Motor neuron (in vitro differentiated cells): ENCODE measurements at regions not wholly inside any gene's neighbourhood (a gene's known extent, or its start where the extent isn't known, plus 50 kb on each side); places are given as distances from the start of the nearest gene placed in this dataset.
"Not testable (repeated sequence)": the region's sequence is repeated elsewhere in the genome, so short reads cannot be mapped to it uniquely, and the experiment has no call there.

ENCODE experiments used
- ATAC-seq, 8 experiments: fragments of 200-7000 bp; cut with Tn5 transposase; replicated peaks in 6 of 8; 2 replicates each; pipeline ENCODE4 v1.8.0; 2021; ENCODE audit warnings: mild to moderate bottlenecking in 8 of 8, moderate library complexity in 8 of 8
- H3K27ac ChIP-seq, 2 donors: fragments of 250-450 bp; sonication (Bioruptor Pico); 2 replicates each; pipeline ENCODE4 v1.9.0; 2021; ENCODE audit warnings: antibody characterized with exemption in 2 of 2, mild to moderate bottlenecking in 2 of 2, moderate library complexity in 1 of 2
- H3K4me1 ChIP-seq, 2 donors: fragments of 250-450 bp; sonication (Bioruptor Pico); replicated peaks in 1 of 2; 2 replicates each; pipeline ENCODE4 v1.6.1; 2021; ENCODE audit warnings: antibody characterized with exemption in 2 of 2, mild to moderate bottlenecking in 2 of 2, moderate library complexity in 1 of 2
- H3K4me3 ChIP-seq, 5 donors: fragments of 250-450 bp; sonication (Bioruptor Pico); 2 replicates each; pipeline ENCODE4 v1.9.0; 2021; ENCODE audit warnings: antibody characterized with exemption in 5 of 5, mild to moderate bottlenecking in 5 of 5, moderate library complexity in 4 of 5
- WGBS, 10 experiments: fragments of 450-650 bp; shearing (Covaris generic); methylation state at CpG; one replicate each; pipeline ENCODE4 v1.0.0; 2022; 5-methylcytosine and 5-hydroxymethylcytosine counted together
- in situ Hi-C, 9 experiments: fragments of 400-800 bp; cut with MboI; loops; one replicate each; pipeline ENCODE4 v1.15.0; 2021; ENCODE audit warnings: low sequenced_read_pairs in 9 of 9, low pct_unique_long_range_greater_than_20kb in 2 of 9; ENCODE audit not compliant: unreplicated experiment in 9 of 9

DNA sequence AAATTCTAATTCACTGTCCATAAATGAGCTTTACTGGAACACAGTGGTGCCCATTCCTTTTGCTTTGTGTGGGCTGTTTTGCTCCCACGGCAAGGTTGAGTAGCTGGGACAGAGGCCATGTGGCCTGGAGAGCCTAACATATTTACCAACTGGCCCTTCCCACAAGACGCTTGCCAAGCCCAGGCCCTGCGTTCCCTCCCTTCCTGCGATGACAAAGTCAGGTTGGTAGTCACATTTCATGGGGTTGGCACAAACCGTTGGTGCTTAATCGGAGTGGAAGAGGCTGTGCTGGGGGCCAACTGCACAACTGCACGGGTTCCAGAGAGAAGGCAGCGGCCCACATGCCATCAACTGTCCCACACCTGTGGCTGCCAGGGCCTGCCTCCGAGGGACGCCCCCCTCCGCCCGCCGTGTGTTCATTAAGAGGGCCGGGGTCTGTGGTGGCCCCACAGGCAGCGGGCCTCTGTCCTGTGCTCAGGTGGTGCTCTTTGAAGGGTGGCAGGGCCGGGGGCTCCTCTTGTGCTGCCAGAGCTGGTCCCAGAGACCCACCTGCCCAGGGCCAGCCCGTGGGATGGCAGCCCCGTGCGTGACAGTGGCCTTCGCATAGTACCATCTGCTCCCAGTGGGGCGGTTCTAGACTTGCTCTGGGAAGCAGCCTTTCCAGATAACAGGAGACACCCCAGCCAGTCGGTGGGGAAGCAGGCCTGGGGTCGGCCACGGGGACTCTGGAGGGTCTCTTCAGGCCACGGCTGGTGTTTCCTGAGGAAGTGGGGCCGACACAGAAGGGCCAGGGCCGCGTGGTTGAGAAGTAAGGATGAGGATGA, 81.5 kb upstream of the CLDN5 start:
- Histone ChIP-seq H3K27ac (no peak overlapping the region), H3K4me3 (no peak overlapping the region), H3K4me1 (peaks cover 0 to 15% of the 10 kb centered on the region in 2 donors)
- no peak for ATAC-seq
- WGBS, 10 experiments = 37 to 100% (median 76%) methylated on average over 1 to 15 of the region's 28 CpGs; no CpG with 5 or more reads in 3 of the 10 experiments
- in situ Hi-C loops = loop anchor here in 1 of 9 experiments (25.0 kb wide), 1 partner anchor 143 kb away; no protein-coding TSS in a partner anchor

DNA sequence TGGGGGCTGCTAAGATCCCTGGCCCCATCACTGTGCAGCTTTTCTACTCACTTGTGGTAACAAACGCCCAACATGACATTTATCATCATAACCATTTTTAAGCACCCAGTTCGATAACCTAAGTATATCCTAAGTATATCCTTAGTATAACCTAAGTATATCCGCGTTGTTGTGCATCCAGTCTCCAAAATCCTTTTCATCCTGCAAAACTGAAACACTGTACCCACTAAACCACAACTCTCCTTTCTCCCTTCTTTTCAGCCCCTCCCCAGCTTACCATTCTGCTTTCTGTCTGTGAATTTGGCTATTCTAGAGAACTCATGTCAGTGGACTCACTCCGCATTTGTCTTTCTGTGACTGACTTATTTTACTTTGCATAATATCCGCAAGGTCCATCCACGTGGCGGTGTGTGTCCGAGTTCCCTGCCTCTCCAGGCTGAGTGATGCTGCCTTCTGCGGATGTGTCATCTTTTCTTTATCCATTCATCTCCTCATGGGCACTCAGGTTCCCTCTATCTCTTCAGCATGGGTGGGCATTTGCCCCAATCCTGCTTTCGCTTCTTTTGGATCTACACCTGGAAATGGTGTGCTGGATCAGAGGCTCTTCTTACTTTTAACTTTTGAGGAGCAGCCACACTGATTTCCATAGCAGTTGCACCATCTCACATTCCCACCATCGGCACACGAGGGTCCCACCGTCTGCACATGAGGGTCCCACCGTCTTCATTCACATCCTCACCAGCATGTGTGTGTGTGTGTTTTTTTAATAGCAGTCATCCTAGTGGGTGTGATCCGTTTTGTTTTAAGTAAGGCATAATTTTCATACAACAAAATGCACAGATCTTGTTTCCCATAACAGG, 82.4 kb upstream of the CLDN5 start:
- in situ Hi-C loops = loop anchor here in 1 of 9 experiments (25.0 kb wide), 1 partner anchor 144 kb away; no protein-coding TSS in a partner anchor
- H3K4me1 ChIP-seq = peaks cover 0 to 15% of the 10 kb centered on the region in 2 donors
- H3K4me3 ChIP-seq = no peak overlapping the region
- no peak for ATAC-seq
- H3K27ac ChIP-seq = peak overlapping the region in 1 of 2 donors; percentile 20
- WGBS, 10 experiments = 40 to 96% (median 77%) methylated on average over 5 to 11 of the region's 16 CpGs

DNA sequence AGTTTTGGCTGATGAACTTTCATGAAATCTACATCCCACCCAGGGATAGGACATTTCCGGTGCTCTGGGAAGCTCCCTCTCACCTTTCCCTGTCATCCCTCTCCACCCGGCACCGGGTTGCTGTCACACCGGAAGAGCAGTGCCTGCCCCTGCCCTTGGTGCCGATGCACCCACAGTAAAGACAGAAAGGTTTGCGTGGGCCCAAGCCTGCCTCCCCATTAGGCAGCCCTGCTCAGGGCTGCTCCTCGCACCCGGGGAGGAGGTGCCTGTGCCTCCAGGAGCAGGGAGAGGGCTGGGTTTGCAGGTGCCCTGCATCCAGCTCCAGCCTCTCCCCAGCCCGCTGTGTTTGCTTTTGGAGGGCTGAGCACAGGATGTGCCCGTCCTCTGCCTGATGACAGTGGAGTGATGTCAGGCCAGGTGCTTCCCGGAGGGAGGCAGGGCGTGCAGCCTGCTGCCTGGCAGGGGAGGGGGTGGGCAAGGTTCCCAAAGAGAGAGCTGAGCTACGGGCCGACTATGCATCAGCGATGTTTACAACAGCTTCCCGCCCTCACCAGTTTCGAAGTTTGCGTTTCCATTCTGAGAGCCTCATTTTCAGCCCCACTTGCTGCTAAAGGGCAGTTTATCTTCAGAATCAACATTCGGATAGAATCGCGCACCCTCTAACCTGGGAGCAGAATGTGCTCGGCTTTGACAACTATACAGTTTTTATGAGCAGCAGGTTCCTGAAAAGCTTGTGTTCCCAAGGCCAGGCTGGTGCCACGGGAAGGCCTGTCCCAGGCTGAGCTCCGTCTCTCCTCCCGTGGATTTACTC, 83.2 kb upstream of the CLDN5 start:
- in situ Hi-C loops = loop anchor here in 1 of 9 experiments (25.0 kb wide), 1 partner anchor 145 kb away; no protein-coding TSS in a partner anchor
- peak overlapping the region in 1 of 2 donors; percentile 65 for H3K27ac ChIP-seq
- peaks cover 0 to 15% of the 10 kb centered on the region in 2 donors for H3K4me1 ChIP-seq
- WGBS, 10 experiments = 19 to 87% (median 58%) methylated on average over 2 to 15 of the region's 25 CpGs; no CpG with 5 or more reads in 1 of the 10 experiments
- peak; percentile 57 to 91 (median 81) for ATAC-seq
- H3K4me3 ChIP-seq = no peak overlapping the region

DNA sequence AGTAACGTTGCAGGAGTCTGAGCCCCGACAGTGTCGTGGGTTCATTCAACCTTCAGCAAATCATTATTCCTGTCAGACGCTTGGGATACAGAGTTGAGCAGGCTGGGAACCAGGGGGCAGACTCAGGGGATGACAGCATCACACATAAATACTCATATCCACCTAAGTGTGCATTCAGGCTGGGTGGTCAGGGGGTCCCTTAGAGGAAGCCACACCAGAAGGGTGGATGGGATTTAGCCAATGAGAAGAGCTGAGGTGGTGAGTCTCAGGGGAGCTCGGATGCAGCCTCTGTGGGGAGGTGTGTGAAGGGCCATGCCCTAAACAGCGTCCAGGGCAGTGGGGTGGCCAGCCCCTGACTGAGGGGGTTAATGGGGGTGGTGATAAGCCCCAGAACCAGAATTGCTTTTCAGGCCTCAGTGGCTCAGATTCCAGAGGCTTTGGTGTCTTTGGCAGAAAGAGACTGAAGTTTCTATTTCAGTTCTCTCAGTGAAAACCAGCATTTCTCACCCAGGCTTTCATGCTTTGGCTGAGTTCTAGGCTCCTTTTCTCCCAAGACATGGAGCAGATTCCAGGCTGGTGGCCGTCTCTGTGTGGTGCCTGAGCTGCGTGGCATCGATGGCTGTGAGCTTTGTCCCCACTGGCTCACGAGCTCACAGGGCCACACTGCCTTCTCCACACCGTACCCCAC, 83.9 kb upstream of the CLDN5 start:
- peak overlapping the region in 1 of 2 donors; percentile 65 for H3K27ac ChIP-seq
- in situ Hi-C loops = loop anchor here in 1 of 9 experiments (25.0 kb wide), 1 partner anchor 146 kb away; no protein-coding TSS in a partner anchor
- 25 to 77% (median 56%) methylated on average over 2 to 5 of the region's 11 CpGs; no CpG with 5 or more reads in 3 of the 10 experiments for WGBS, 10 experiments

DNA sequence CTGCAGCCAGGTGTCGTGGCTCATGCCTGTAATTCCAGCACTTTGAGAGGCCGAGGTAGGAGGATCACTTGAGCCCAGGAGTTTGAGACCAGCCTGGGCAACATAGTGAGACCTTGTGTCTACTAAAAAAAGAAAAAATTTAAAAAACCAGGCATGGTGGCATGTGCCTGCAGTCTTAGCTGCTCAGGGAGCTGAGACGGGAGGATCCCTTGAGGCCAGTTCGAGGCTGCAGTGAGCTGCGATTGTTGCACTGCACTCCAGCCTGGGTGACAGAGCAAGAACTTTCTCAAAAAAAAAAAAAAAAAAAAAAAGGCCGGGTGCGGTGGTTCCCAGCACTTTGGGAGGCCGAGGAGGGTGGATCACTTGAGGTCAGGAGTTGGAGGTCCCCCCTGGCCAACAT, 85.5 kb upstream of the CLDN5 start:
- H3K4me1 ChIP-seq = peaks cover 0 to 12% of the 10 kb centered on the region in 2 donors
- WGBS, 10 experiments = 53 to 90% (median 73%) methylated on average over 1 to 8 of the region's 8 CpGs
- H3K27ac ChIP-seq, H3K4me3 ChIP-seq, ATAC-seq: not testable (repeated sequence)
- in situ Hi-C loops = loop anchor here in 1 of 9 experiments (25.0 kb wide), 1 partner anchor 147 kb away; no protein-coding TSS in a partner anchor

More for the DNA sequence above, 83.9 kb upstream of the CLDN5 start:
- no peak overlapping the region for H3K4me3 ChIP-seq
- peak in 5 of 8 experiments; percentile 64 to 86 (median 79) for ATAC-seq
- H3K4me1 ChIP-seq = peaks cover 0 to 15% of the 10 kb centered on the region in 2 donors

DNA sequence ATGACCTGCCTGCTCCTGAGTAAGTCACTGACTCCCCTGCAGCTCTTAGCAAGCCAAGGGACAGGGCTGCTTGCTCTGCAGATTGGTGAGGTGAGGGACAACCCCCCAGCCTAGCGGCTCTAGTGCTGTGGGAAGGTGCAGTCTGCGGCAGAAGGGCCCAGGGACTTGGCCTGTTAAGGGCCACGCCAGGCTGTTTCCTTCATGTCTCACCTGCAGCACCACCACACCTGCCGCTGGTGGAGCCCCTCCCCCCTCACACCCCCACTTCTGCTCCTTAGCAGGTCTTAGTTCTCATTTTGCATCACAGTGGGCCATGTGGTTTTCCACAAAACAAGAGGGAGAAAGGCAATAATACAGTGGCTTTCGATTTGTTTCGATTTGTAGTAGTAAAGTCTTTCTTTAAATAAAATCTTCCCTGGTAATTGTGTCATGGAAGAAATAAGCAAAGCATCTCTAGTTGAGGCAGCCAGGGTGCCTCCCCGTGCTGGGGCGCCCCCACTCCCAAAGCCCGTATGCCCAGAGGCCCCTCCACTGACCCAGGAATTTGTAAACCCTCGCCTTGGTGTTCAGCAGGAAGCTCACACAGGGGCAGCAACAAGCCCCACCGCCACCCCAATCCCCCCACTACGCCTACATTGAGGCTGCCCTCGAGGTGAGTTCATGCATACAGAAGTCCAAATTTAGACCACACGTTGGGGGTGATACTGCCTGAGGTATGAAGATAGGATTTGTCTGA, 86.5 kb upstream of the CLDN5 start:
- no peak for ATAC-seq
- WGBS, 10 experiments = 31 to 80% (median 48%) methylated on average over 2 to 5 of the region's 14 CpGs; no CpG with 5 or more reads in 3 of the 10 experiments
- peaks cover 0 to 10% of the 10 kb centered on the region in 2 donors for H3K4me1 ChIP-seq
- in situ Hi-C loops = loop anchor here in 1 of 9 experiments (25.0 kb wide), 1 partner anchor 148 kb away; no protein-coding TSS in a partner anchor
- H3K27ac ChIP-seq = no peak overlapping the region
- no peak overlapping the region for H3K4me3 ChIP-seq

DNA sequence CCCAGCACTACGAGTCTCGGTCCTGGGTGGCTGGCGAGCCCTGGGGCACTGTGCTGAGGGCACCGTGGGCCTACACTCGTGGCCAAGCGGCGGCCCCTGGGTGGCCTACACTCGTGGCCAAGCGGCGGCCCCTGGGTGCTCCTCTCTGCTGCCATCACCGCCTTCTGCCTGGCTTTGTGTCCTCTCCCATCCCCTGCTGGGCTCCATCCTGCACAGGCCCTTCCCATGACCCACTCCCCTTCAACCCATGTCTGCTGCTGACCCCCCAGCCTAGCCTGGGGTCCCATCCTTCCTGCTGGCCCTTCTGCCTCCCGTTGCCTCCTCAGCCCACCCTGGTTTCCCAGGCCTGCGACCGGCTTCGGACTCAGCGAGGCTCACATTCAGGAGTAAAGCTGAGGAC, 87.4 kb upstream of the CLDN5 start:
- Histone ChIP-seq H3K27ac (no peak overlapping the region), H3K4me3 (no peak overlapping the region), H3K4me1 (peaks cover 0 to 10% of the 10 kb centered on the region in 2 donors)
- ATAC-seq = no peak
- 58 to 90% (median 87%) methylated on average over 2 to 7 of the region's 16 CpGs; no CpG with 5 or more reads in 5 of the 10 experiments for WGBS, 10 experiments
- in situ Hi-C loops = loop anchor here in 1 of 9 experiments (25.0 kb wide), 1 partner anchor 149 kb away; no protein-coding TSS in a partner anchor

DNA sequence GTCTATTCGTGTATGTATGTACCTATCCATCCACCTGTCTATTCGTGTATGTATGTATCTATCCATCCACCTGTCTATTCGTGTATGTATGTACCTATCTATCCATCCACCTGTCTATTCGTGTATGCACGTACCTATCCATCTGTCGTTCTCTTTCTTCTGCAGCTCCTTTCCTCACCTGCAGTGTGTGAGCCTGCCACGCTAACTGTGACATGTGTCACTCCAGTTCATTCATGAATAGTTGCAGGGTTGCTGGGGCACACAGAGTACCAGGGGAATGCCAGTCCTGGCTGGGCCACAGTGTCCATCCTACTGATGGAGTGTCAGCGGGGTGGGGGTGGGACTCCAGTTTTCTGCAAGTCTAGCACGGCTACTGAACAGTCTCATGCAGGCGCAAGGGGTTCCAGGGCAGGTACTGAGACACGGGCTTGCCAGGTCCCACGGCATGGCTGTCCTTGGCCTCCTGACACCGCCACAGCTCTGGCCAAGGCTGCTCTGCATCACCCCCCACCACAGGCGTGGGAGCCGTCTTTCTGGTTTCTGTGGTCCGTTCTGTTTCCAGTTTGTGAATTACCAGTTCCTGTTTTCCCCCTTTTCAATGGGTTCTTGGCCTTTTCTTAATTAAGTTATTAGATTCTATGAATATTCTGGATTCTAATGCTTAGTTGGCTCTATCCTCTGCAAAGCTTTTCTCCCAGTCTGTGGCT, 88.8 kb upstream of the CLDN5 start:
- Histone ChIP-seq H3K4me3 (no peak overlapping the region), H3K4me1 (peaks cover 0 to 2% of the 10 kb centered on the region in 2 donors), H3K27ac (no peak overlapping the region)
- in situ Hi-C loops = loop anchor here in 1 of 9 experiments (25.0 kb wide), 1 partner anchor 151 kb away; no protein-coding TSS in a partner anchor
- ATAC-seq = no peak
- 30 to 100% (median 77%) methylated on average over 2 to 9 of the region's 16 CpGs; no CpG with 5 or more reads in 2 of the 10 experiments for WGBS, 10 experiments

DNA sequence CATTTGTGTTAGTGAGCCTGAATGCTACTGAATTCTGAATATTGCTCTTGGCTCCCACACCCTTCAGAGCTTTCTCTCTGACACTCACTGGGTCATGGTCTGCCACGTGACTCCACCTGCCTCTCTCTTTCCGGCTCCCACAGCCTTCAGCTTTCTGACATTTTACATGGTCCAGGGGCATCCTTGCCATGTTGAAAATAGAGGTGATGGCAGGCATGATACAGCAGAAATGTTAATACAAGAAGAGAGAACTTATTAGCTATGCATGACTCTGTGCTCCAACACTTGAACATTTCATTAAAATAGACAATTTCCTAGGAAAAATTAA, 90.3 kb upstream of the CLDN5 start:
- 21 to 90% (median 72%) methylated on average over 1 to 2 of the region's 2 CpGs; no CpG with 5 or more reads in 4 of the 10 experiments for WGBS, 10 experiments
- Histone ChIP-seq H3K4me1 (no peaks in the 10 kb centered on the region), H3K4me3 (no peak overlapping the region), H3K27ac (no peak overlapping the region)
- in situ Hi-C loops = loop anchor here in 1 of 9 experiments (25.0 kb wide), 1 partner anchor 152 kb away; no protein-coding TSS in a partner anchor
- peak in 3 of 8 experiments; percentile 80 to 97 (median 97) for ATAC-seq

DNA sequence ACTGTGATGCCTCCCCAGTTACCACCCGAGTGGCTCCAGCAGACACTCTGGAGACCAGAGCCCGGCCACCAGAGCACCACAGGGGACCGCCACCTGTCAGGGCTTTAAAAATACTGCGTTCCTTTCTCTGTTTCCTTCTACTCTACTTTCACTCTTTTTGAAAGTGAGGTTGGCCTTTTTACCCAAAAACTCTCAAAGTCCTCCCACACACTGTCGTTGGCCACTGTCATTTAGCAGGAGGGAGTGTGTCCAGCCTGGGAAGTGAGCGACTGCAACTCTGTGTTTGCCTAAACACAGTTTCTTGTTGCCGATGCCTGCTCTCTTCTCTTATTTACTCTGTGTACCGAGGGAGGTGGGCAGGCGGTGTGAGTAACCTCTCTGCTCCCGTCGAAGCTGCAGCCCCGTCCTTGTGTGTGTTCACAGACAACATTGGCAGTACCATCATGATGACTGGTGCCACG, 90.8 kb upstream of the CLDN5 start:
- Histone ChIP-seq H3K4me1 (no peaks in the 10 kb centered on the region), H3K4me3 (no peak overlapping the region), H3K27ac (no peak overlapping the region)
- ATAC-seq = no peak
- 8 to 83% (median 69%) methylated on average over 1 to 5 of the region's 13 CpGs; no CpG with 5 or more reads in 2 of the 10 experiments for WGBS, 10 experiments
- in situ Hi-C loops = loop anchor here in 1 of 9 experiments (25.0 kb wide), 1 partner anchor 153 kb away; no protein-coding TSS in a partner anchor
